SK-N-MC (cell line): ENCODE measurements at regions not wholly inside any gene's neighbourhood (a gene's known extent, or its start where the extent isn't known, plus 50 kb on each side); places are given as distances from the start of the nearest gene placed in this dataset.

ENCODE experiments used
- DNase-seq: peaks from one replicate; pipeline ENCODE4 v3.0.0-alpha.2; 2011; ENCODE audit warnings: low read depth, low spot score
- H3K27ac ChIP-seq: fragments of 200-600 bp; sonication (generic); 2 replicates; pipeline ENCODE4 v1.5.1; 2016; ENCODE audit warnings: mixed run types
- H3K36me3 ChIP-seq: fragments of 200-600 bp; sonication (generic); 2 replicates; pipeline ENCODE4 v1.6.1; 2017; ENCODE audit warnings: antibody characterized with exemption, low read length, mixed read lengths; ENCODE audit not compliant: insufficient read depth
- H3K4me3 ChIP-seq: fragments of 200-600 bp; sonication (generic); 2 replicates; pipeline ENCODE4 v1.5.1; 2016
- H3K9ac ChIP-seq: fragments of 200-600 bp; sonication (generic); 2 replicates; pipeline ENCODE4 v1.8.0; 2017; ENCODE audit warnings: mixed run types, mixed read lengths; ENCODE audit not compliant: insufficient read length
- H3K9me3 ChIP-seq: fragments of 200-600 bp; sonication (generic); 2 replicates; pipeline ENCODE4 v1.6.1; 2017; ENCODE audit warnings: low read depth, mild to moderate bottlenecking, antibody characterized with exemption, low read length, moderate library complexity, mixed read lengths
- EZH2 ChIP-seq: fragments of 200-600 bp; sonication (generic); IDR thresholded peaks from one replicate; pipeline ENCODE4 v1.6.1; 2017; ENCODE audit warnings: antibody characterized with exemption
- FOXP2 ChIP-seq: optimal IDR thresholded peaks from 2 replicates; pipeline ENCODE3; 2011; ENCODE audit warnings: mild to moderate bottlenecking, moderate library complexity; ENCODE audit not compliant: insufficient read depth; ENCODE audit errors: extremely low read length, control extremely low read depth
- POLR2AphosphoS5 ChIP-seq: IDR thresholded peaks from 2 replicates; pipeline ENCODE4 v1.6.1; 2012; ENCODE audit warnings: mild to moderate bottlenecking, low read depth, low read length, borderline replicate concordance

- Histone ChIP-seq H3K9me3 (no peaks in the 10 kb centered on the region), H3K9ac (no peak overlapping the region), H3K4me3 (no peak overlapping the region), H3K36me3 (no peaks in the 10 kb centered on the region), H3K27ac (no peak overlapping the region)
- no peak for TF ChIP-seq EZH2
- TF ChIP-seq POLR2AphosphoS5 = no peak
- TF ChIP-seq FOXP2 = no peak
- no peak for DNase-seq
Observed at GRCh38 chr9:120257483-120257882, 322.5 kb downstream of the CDK5RAP2 start.

- no peak for TF ChIP-seq EZH2
- no peak for TF ChIP-seq POLR2AphosphoS5
- no peak for TF ChIP-seq FOXP2
- Histone ChIP-seq H3K9ac (no peak overlapping the region), H3K9me3 (no peaks in the 10 kb centered on the region), H3K27ac (no peak overlapping the region), H3K4me3 (no peak overlapping the region), H3K36me3 (no peaks in the 10 kb centered on the region)
- DNase-seq = no peak
Observed at GRCh38 chr9:120256146-120256545, 323.8 kb downstream of the CDK5RAP2 start.

GRCh38 chr9:120252248-120252647 lies 327.7 kb downstream of the CDK5RAP2 start:
- Histone ChIP-seq H3K36me3 (no peaks in the 10 kb centered on the region), H3K9me3 (no peaks in the 10 kb centered on the region), H3K4me3 (no peak overlapping the region), H3K9ac (no peak overlapping the region), H3K27ac (no peak overlapping the region)
- DNase-seq = no peak
- TF ChIP-seq POLR2AphosphoS5 (no peak), FOXP2 (no peak)

GRCh38 chr9:120242116-120242811 lies 337.7 kb downstream of the CDK5RAP2 start:
- TF ChIP-seq EZH2 = no peak
- no peak for TF ChIP-seq FOXP2
- no peak for TF ChIP-seq POLR2AphosphoS5
- H3K9me3 ChIP-seq = no peaks in the 10 kb centered on the region

GRCh38 chr9:120236596-120236995 lies 343.4 kb downstream of the CDK5RAP2 start:
- no peaks in the 10 kb centered on the region for H3K9me3 ChIP-seq
- H3K4me3 ChIP-seq = no peak overlapping the region
- TF ChIP-seq POLR2AphosphoS5 = no peak
- TF ChIP-seq FOXP2 = no peak
- no peak for TF ChIP-seq EZH2
- no peak for DNase-seq
- H3K36me3 ChIP-seq = no peaks in the 10 kb centered on the region
- no peak overlapping the region for H3K9ac ChIP-seq
- H3K27ac ChIP-seq = no peak overlapping the region

More at GRCh38 chr9:120242116-120242811, 337.7 kb downstream of the CDK5RAP2 start:
- H3K36me3 ChIP-seq = no peaks in the 10 kb centered on the region
- H3K4me3 ChIP-seq = no peak overlapping the region
- H3K9ac ChIP-seq = no peak overlapping the region
- DNase-seq = no peak
- H3K27ac ChIP-seq = no peak overlapping the region

GRCh38 chr9:120235081-120235480 lies 344.9 kb downstream of the CDK5RAP2 start:
- TF ChIP-seq POLR2AphosphoS5 (no peak), EZH2 (no peak), FOXP2 (no peak)
- no peak for DNase-seq
- no peak overlapping the region for H3K27ac ChIP-seq
- H3K9me3 ChIP-seq = no peaks in the 10 kb centered on the region
- no peaks in the 10 kb centered on the region for H3K36me3 ChIP-seq
- H3K4me3 ChIP-seq = no peak overlapping the region
- no peak overlapping the region for H3K9ac ChIP-seq

GRCh38 chr9:120230227-120230626 lies 349.7 kb downstream of the CDK5RAP2 start:
- Histone ChIP-seq H3K4me3 (no peak overlapping the region), H3K9ac (no peak overlapping the region), H3K36me3 (no peaks in the 10 kb centered on the region), H3K27ac (no peak overlapping the region), H3K9me3 (no peaks in the 10 kb centered on the region)
- TF ChIP-seq FOXP2 = no peak
- TF ChIP-seq POLR2AphosphoS5 = no peak
- no peak for TF ChIP-seq EZH2
- DNase-seq = no peak

- Histone ChIP-seq H3K36me3 (no peaks in the 10 kb centered on the region), H3K27ac (no peak overlapping the region), H3K9me3 (no peaks in the 10 kb centered on the region), H3K4me3 (no peak overlapping the region), H3K9ac (no peak overlapping the region)
- no peak for TF ChIP-seq FOXP2
- no peak for TF ChIP-seq POLR2AphosphoS5
- TF ChIP-seq EZH2 = no peak
- no peak for DNase-seq
Observed at GRCh38 chr9:120221844-120222243, 358.1 kb downstream of the CDK5RAP2 start.

- Histone ChIP-seq H3K9me3 (no peaks in the 10 kb centered on the region), H3K4me3 (no peak overlapping the region), H3K27ac (no peak overlapping the region), H3K36me3 (no peaks in the 10 kb centered on the region), H3K9ac (no peak overlapping the region)
- TF ChIP-seq EZH2 = no peak
- TF ChIP-seq POLR2AphosphoS5 = no peak
- no peak for TF ChIP-seq FOXP2
- no peak for DNase-seq
Observed at GRCh38 chr9:120214332-120214731, 365.6 kb downstream of the CDK5RAP2 start.

- Histone ChIP-seq H3K9ac (no peak overlapping the region), H3K36me3 (no peaks in the 10 kb centered on the region), H3K4me3 (no peak overlapping the region), H3K9me3 (no peaks in the 10 kb centered on the region), H3K27ac (no peak overlapping the region)
- no peak for TF ChIP-seq EZH2
- TF ChIP-seq FOXP2 = no peak
- no peak for TF ChIP-seq POLR2AphosphoS5
- no peak for DNase-seq
Observed at GRCh38 chr9:120212853-120213200, 367.1 kb downstream of the CDK5RAP2 start.
